ENCODE measurements at regions not wholly inside any gene's neighbourhood (a gene's known extent, or its start where the extent isn't known, plus 50 kb on each side); places are given as distances from the start of the nearest gene placed in this dataset.

DNA sequence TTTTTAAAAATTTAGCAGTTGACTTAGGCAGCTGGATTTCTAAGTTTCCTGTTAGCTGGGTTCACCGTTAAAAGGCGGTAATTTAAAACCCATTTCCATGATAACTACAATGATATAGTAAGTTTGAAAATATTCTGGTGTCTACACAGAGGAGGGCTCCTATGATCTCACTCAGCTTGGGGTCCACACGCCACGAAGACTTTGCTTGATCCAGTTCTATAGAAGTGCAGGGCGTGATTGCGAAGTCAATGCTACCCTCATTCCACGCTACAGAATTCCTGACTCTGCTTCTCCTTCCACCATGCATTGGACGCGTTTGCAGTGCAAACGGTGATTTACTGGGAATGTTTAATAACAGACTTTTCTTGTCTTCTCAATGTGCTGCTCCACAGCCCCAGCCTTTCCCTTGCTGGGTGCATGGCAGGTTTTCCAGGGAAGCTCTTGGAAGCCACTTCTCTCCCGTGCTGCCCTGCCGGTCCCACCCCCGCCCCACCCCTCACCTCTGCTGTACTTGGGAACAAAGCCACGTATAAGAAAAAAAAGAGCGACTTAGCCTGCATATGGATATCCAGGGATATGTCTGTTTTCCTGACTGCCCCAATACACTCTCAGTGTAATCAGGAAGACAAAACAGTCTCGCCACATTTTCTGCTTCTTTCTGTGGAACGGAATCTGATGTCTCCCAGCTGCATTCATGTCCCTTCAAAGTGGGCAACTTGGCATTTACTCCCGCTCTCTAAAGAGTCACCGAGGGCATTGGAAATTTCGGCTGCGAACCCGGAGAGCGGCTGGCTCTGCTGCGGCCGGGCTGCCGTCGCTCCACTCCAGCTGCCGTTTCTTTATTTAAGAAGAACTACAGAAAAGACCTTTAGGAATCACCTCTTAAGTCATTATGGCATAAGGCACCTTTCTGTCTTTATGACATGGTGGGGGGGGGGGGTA lies 434.4 kb upstream of the MGMT start:
- Mint-ChIP-seq H3K4me3 (no peak overlapping the region), H3K9me3 (peaks cover 0 to 2% (median 0%) of the 10 kb centered on the region in 8 donors), H3K27me3 (peaks cover 2 to 3% of the 10 kb centered on the region in 2 donors), H3K27ac (no peak overlapping the region), H3K36me3 (no peaks in the 10 kb centered on the region), H3K4me1 (peaks cover 18 to 45% (median 33%) of the 10 kb centered on the region in 4 donors)
- ChIA-PET CTCF (ENCODE audit: partially characterized antibody) (interaction anchor here (1.1 to 2.8 kb wide), 4 partner anchors 11 to 1095 kb away, joined by 3 to 21 read pairs (median 6); no protein-coding TSS in a partner anchor), POLR2A (ENCODE audit: partially characterized antibody) (interaction anchor here (1.6 kb wide), 1 partner anchor 299 kb away, joined by 4 read pairs; no protein-coding TSS in a partner anchor)
- no peak overlapping the region for H3K4me3 ChIP-seq (ENCODE audit: low read length in 2 of 2)
- DNase-seq, result peak in 1 of 5 donors; percentile 27
- peaks cover 32% of the 10 kb centered on the region for H3K4me1 ChIP-seq (ENCODE audit: insufficient read depth, low read length)
- H3K27ac ChIP-seq (ENCODE audit: low read depth, low read length), result no peak overlapping the region
- H3K27me3 ChIP-seq (ENCODE audit: insufficient read depth, low read length), result no peaks in the 10 kb centered on the region
- no peaks in the 10 kb centered on the region for H3K36me3 ChIP-seq (ENCODE audit: insufficient read depth, low read length)
- H3K9me3 ChIP-seq (ENCODE audit: control insufficient read depth in 1 of 2, low read length in 2 of 2), result no peaks in the 10 kb centered on the region
- intact Hi-C loops (cut with micrococcal nuclease), result loop anchor here (5.0 to 10.0 kb wide), 3 partner anchors 112 to 1080 kb away; partner anchors contain the start of genes C10orf143 and EBF3

DNA sequence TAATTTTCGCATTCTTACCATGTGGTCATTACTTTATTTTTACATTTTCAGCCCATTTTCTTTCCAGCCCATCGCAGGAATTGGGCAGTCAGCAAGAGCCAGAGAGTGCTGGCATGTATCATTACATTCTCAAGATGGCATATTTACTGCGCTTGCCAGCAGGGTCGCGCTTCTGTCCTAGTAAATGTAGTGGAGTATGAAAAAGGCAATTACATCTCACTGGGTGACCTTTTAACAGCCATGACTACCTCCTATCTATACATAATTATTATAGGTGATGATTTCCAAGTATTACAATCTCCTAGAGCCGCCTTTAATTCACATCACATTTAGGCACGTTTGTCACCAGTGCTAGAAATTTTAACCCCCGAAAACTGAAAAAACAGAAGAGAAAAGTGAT lies 433.7 kb upstream of the MGMT start:
- Mint-ChIP-seq H3K27me3 (peaks cover 2 to 3% of the 10 kb centered on the region in 2 donors), H3K9me3 (peaks cover 0 to 2% (median 0%) of the 10 kb centered on the region in 8 donors), H3K36me3 (no peaks in the 10 kb centered on the region), H3K27ac (peak overlapping the region in 1 of 7 donors; percentile 41), H3K4me1 (peaks cover 18 to 47% (median 34%) of the 10 kb centered on the region in 4 donors), H3K4me3 (no peak overlapping the region)
- Histone ChIP-seq H3K4me1 (ENCODE audit: insufficient read depth, low read length) (peaks cover 32% of the 10 kb centered on the region), H3K9me3 (ENCODE audit: control insufficient read depth in 1 of 2, low read length in 2 of 2) (no peaks in the 10 kb centered on the region), H3K27me3 (ENCODE audit: insufficient read depth, low read length) (no peaks in the 10 kb centered on the region), H3K4me3 (ENCODE audit: low read length in 2 of 2) (no peak overlapping the region), H3K36me3 (ENCODE audit: insufficient read depth, low read length) (no peaks in the 10 kb centered on the region), H3K27ac (ENCODE audit: low read depth, low read length) (no peak overlapping the region)
- POLR2A ChIA-PET (ENCODE audit: partially characterized antibody), result no interaction called here
- CTCF ChIA-PET (ENCODE audit: partially characterized antibody), result interaction anchor here (1.1 to 2.1 kb wide), 2 partner anchors 295 to 299 kb away, joined by 3 to 9 read pairs; no protein-coding TSS in a partner anchor
- DNase-seq, result no peak
- intact Hi-C loops (cut with micrococcal nuclease), result loop anchor here (5.0 to 10.0 kb wide), 3 partner anchors 111 to 1079 kb away; partner anchors contain the start of genes C10orf143 and EBF3

DNA sequence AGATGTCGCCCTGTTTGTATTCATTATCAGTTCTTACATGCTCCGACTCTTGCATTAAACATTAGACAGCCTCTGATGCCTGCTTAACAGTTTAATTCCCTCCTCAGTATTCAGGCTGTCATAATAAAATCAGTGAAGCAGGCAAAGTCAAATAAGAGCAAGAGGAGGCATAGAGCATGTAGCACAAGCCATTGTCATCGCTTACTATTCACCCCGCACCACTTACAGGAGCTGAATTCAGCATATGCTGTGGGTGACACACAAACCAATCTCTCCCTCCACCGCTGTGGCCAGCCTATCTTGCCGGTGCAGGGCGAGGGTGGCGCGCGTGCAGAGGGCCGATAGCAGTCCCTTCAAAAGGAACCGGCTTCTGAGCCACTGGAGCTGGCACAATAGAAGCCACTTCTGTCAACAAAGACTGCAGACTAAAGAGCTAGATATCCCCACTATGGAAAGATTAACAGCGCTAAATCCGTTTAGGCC lies 433.2 kb upstream of the MGMT start:
- ChIA-PET CTCF (ENCODE audit: partially characterized antibody) (interaction anchor here (1.4 to 2.1 kb wide), 2 partner anchors 9 to 299 kb away, joined by 6 to 9 read pairs; no protein-coding TSS in a partner anchor), POLR2A (ENCODE audit: partially characterized antibody) (interaction anchor here (4.1 kb wide), 1 partner anchor 24 kb away, joined by 27 read pairs; no protein-coding TSS in a partner anchor)
- intact Hi-C loops (cut with micrococcal nuclease), result loop anchor here (2.0 to 10.0 kb wide), 4 partner anchors 111 to 1078 kb away; partner anchors contain the start of genes C10orf143, EBF3 and MGMT
- Histone ChIP-seq H3K27ac (ENCODE audit: low read depth, low read length) (no peak overlapping the region), H3K4me3 (ENCODE audit: low read length in 2 of 2) (no peak overlapping the region), H3K9me3 (ENCODE audit: control insufficient read depth in 1 of 2, low read length in 2 of 2) (no peaks in the 10 kb centered on the region), H3K27me3 (ENCODE audit: insufficient read depth, low read length) (no peaks in the 10 kb centered on the region), H3K4me1 (ENCODE audit: insufficient read depth, low read length) (peaks cover 32% of the 10 kb centered on the region), H3K36me3 (ENCODE audit: insufficient read depth, low read length) (no peaks in the 10 kb centered on the region)
- no peaks in the 10 kb centered on the region for H3K36me3 Mint-ChIP-seq
- peaks cover 0 to 2% (median 0%) of the 10 kb centered on the region in 8 donors for H3K9me3 Mint-ChIP-seq
- no peak for DNase-seq
- H3K4me1 Mint-ChIP-seq, result peaks cover 18 to 51% (median 34%) of the 10 kb centered on the region in 4 donors
- peak overlapping the region in 1 of 7 donors; percentile 63 for H3K27ac Mint-ChIP-seq
- H3K27me3 Mint-ChIP-seq, result peaks cover 2 to 3% of the 10 kb centered on the region in 2 donors
- peak overlapping the region in 1 of 8 donors; percentile 37 for H3K4me3 Mint-ChIP-seq

DNA sequence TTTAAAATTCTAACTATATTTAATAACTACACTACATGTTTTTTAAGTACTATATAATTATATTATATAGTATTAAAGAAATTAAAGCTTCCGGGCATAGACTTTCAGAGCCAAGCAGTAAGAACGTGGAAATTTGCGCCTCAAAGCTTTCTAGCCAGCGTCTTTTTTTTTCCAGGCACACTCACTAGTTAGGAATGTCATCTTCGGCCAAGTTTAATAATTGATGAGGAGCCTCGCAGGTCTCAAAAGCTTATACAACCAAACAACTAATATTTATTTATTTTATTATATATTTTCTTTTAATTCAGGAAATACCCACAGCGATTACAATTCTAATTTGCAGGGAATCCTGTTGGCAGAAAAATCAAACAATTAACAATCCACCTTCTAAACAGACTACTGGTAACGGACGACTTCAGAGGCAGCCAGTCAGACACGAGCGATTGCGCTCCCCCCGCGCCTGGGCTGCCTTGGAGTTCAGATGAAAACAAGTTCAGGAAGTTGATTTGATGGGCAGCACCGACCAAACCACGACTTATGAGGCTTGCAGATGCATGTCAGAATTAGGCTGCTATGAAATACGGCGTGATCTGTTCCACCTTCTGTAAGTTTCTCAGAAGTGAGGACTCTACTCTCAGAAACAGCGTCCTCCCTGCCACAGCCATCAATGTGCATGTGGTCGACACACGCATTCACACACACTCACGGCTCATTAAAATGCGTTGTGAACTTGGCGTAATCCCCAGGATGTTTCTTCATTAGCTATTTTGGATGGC lies 431.8 kb upstream of the MGMT start:
- POLR2A ChIA-PET (ENCODE audit: partially characterized antibody), result interaction anchor here (0.6 to 4.1 kb wide), 5 partner anchors 17 to 520 kb away, joined by 3 to 27 read pairs (median 3); no protein-coding TSS in a partner anchor
- peak overlapping the region in 1 of 2 donors; percentile 9 for H3K4me3 ChIP-seq (ENCODE audit: low read length in 2 of 2)
- H3K27me3 ChIP-seq (ENCODE audit: insufficient read depth, low read length), result no peaks in the 10 kb centered on the region
- no peaks in the 10 kb centered on the region for H3K9me3 ChIP-seq (ENCODE audit: control insufficient read depth in 1 of 2, low read length in 2 of 2)
- CTCF ChIA-PET (ENCODE audit: partially characterized antibody), result interaction anchor here (1.4 to 2.1 kb wide), 2 partner anchors 8 to 297 kb away, joined by 6 to 9 read pairs; no protein-coding TSS in a partner anchor
- peaks cover 18 to 51% (median 34%) of the 10 kb centered on the region in 4 donors for H3K4me1 Mint-ChIP-seq
- peak overlapping the region; percentile 70 to 97 (median 89) for H3K27ac Mint-ChIP-seq
- intact Hi-C loops (cut with micrococcal nuclease), result loop anchor here (1.0 to 10.0 kb wide), 4 partner anchors 69 to 930 kb away; partner anchors contain the start of genes EBF3 and MGMT
- no peak overlapping the region for H3K27ac ChIP-seq (ENCODE audit: low read depth, low read length)
- no peaks in the 10 kb centered on the region for H3K36me3 ChIP-seq (ENCODE audit: insufficient read depth, low read length)
- peaks cover 32% of the 10 kb centered on the region for H3K4me1 ChIP-seq (ENCODE audit: insufficient read depth, low read length)
- peak overlapping the region; percentile 75 to 92 (median 78) for H3K4me3 Mint-ChIP-seq
- H3K36me3 Mint-ChIP-seq, result no peaks in the 10 kb centered on the region
- DNase-seq, result peak; percentile 29 to 63 (median 60)
- peaks cover 2 to 3% of the 10 kb centered on the region in 2 donors for H3K27me3 Mint-ChIP-seq
- H3K9me3 Mint-ChIP-seq, result peaks cover 0 to 2% (median 0%) of the 10 kb centered on the region in 8 donors

DNA sequence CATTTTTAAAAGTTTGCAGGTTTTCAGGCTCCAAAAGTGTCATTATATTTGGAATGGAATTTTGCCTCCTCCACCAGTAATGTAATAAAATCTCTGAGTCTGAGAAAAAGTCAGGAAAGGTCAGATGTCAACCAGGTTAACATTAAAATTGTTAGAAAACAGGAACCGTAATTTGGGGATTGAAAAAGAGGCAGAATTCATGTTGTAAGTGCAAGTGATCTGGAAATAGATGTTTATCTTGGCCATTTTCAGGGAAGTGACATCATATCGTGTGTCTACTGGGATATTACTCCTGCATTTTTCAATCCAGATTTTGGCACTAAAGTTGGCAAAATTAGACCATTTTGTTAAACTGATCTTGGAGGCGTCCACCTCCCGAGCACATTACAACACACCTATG lies 428.5 kb upstream of the MGMT start:
- no peak overlapping the region for H3K4me3 Mint-ChIP-seq
- ChIA-PET CTCF (ENCODE audit: partially characterized antibody) (interaction anchor here (1.1 kb wide), 1 partner anchor 22 kb away, joined by 3 read pairs; no protein-coding TSS in a partner anchor), POLR2A (ENCODE audit: partially characterized antibody) (no interaction called here)
- no peak for DNase-seq
- peaks cover 20 to 46% (median 35%) of the 10 kb centered on the region in 4 donors for H3K4me1 Mint-ChIP-seq
- intact Hi-C loops (cut with micrococcal nuclease), result loop anchor here (10.0 kb wide), 2 partner anchors 106 to 926 kb away; partner anchors contain the start of gene EBF3
- Histone ChIP-seq H3K27ac (ENCODE audit: low read depth, low read length) (no peak overlapping the region), H3K4me3 (ENCODE audit: low read length in 2 of 2) (no peak overlapping the region), H3K9me3 (ENCODE audit: control insufficient read depth in 1 of 2, low read length in 2 of 2) (no peaks in the 10 kb centered on the region), H3K36me3 (ENCODE audit: insufficient read depth, low read length) (no peaks in the 10 kb centered on the region), H3K27me3 (ENCODE audit: insufficient read depth, low read length) (no peaks in the 10 kb centered on the region), H3K4me1 (ENCODE audit: insufficient read depth, low read length) (peaks cover 29% of the 10 kb centered on the region)
- no peak overlapping the region for H3K27ac Mint-ChIP-seq
- no peaks in the 10 kb centered on the region for H3K36me3 Mint-ChIP-seq
- H3K27me3 Mint-ChIP-seq, result peaks cover 2 to 3% of the 10 kb centered on the region in 2 donors
- H3K9me3 Mint-ChIP-seq, result peaks cover 0 to 2% (median 0%) of the 10 kb centered on the region in 8 donors

DNA sequence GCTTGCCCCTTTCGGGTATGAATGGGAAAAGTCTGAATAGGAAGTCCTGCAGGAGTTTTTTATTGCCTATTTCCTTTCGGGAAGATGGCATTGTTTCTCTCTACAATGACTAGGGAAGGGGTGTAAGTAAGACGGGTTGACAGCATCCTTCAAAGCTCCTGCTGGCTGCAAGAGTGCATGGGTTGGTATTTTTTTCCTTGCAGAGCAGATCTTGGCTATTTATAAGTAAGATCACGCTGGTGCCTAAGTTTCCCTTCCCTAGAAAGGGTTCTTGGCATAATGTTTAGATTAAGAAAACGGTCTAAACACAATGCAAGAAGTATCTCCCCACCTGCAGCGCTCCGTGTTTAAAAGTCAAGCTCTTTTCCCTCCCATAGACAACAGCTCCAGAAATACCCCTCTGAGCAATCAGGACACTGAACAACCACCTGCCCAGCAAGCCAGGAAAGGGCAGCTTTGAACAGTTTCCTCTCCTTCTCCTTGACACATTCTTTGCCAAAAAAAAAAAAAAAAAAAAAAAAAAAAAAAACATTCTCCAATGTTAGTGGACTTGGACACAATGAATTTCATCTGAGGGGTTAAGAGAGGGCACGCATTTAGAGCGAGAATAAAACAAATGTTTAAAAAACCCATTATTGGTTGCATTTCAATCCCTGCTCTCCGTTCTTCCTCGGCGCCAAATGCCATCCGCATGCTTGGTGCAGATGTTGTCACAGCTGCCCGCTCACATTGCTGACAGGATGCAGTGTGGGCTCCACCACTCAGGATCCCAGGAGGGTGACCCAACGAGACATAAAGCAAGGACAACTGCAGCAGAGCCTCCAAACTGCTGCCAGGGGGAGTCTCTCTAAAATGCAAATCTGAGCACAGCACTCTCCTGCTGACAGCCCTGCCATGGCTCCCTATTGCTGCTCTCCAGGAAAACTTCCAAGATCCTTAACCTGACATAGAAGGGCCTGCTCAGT lies 427.4 kb upstream of the MGMT start:
- no peak overlapping the region for H3K27ac ChIP-seq (ENCODE audit: low read depth, low read length)
- no peak overlapping the region for H3K4me3 ChIP-seq (ENCODE audit: low read length in 2 of 2)
- no peaks in the 10 kb centered on the region for H3K36me3 ChIP-seq (ENCODE audit: insufficient read depth, low read length)
- intact Hi-C loops (cut with micrococcal nuclease), result loop anchor here (10.0 kb wide), 2 partner anchors 105 to 925 kb away; partner anchors contain the start of gene EBF3
- Mint-ChIP-seq H3K27me3 (peaks cover 2 to 3% of the 10 kb centered on the region in 2 donors), H3K36me3 (no peaks in the 10 kb centered on the region), H3K27ac (peak overlapping the region in 1 of 7 donors; percentile 12), H3K9me3 (peaks cover 0 to under 1% (median 0%) of the 10 kb centered on the region in 8 donors), H3K4me1 (peaks cover 20 to 40% (median 31%) of the 10 kb centered on the region in 4 donors), H3K4me3 (no peak overlapping the region)
- CTCF ChIA-PET (ENCODE audit: partially characterized antibody), result no interaction called here
- H3K27me3 ChIP-seq (ENCODE audit: insufficient read depth, low read length), result no peaks in the 10 kb centered on the region
- no peak for DNase-seq
- H3K4me1 ChIP-seq (ENCODE audit: insufficient read depth, low read length), result peaks cover 22% of the 10 kb centered on the region
- H3K9me3 ChIP-seq (ENCODE audit: control insufficient read depth in 1 of 2, low read length in 2 of 2), result no peaks in the 10 kb centered on the region
- POLR2A ChIA-PET (ENCODE audit: partially characterized antibody), result no interaction called here

All from CD4-positive, alpha-beta memory T cell (primary cell).